ENCODE measurements at regions not wholly inside any gene's neighbourhood (a gene's known extent, or its start where the extent isn't known, plus 50 kb on each side); places are given as distances from the start of the nearest gene placed in this dataset.
"Not testable (repeated sequence)": the region's sequence is repeated elsewhere in the genome, so short reads cannot be mapped to it uniquely, and the experiment has no call there.

DNA sequence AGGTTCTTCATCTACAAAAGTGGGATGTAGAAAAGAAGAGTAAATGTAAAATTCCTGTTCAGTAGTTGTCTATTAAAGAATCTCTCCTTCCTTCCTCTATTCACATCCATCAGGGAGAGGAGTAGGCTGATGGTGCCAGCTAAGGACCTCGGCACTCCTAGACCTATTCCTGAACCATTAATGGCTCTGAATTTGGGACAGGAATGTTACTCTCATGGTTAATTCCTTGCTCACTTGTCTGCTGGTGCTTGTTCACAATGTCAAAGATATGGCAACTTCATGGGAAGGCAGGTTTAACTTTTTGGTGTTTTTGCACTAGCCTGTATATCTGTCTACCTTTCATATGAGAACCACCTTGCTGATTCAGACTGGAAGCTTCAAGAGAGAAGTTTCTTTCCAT is 206.6 kb downstream of the DAD1 start:
- Histone ChIP-seq H3K4me3 (no peak overlapping the region), H3K27ac (no peak overlapping the region), H3K4me1 (replicated peaks in 1 of 2) (no peaks in the 10 kb centered on the region)
- 83 to 100% (median 100%) methylated on average over 1 of the region's 1 CpG; no CpG with 5 or more reads in 3 of the 10 experiments for WGBS, 10 experiments
- in situ Hi-C loops (cut with MboI; ENCODE audit: low pct_unique_long_range_greater_than_20kb in 2 of 9, low sequenced_read_pairs in 9 of 9, unreplicated experiment in 9 of 9) = loop anchor here in 4 of 9 experiments (25.0 kb wide), 2 partner anchors 455 to 480 kb away; partner anchors contain the start of genes LRP10 (in 3 of the 4), MMP14 (in 1 of the 4) and MRPL52 (in 1 of the 4)
- no peak for ATAC-seq (replicated peaks in 6 of 8)

DNA sequence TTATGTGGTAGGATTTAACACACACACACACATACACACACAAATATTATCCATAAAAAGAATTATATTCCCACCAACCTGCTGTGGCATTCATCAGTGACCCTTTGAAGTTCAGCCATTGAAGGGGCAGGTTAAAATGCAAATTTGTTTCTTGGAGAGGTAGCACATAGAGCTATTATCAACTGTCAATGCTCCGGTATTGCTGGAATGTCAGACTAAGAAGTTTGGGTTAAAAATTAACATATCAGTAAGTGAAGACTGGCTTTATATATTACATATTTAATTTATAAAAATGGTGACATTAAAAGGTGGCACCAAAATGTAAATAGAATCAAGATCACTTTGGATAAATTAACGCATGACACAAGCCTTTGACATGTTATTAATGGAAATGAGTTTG is 207.3 kb downstream of the DAD1 start:
- no peak for ATAC-seq (replicated peaks in 6 of 8)
- Histone ChIP-seq H3K27ac (no peak overlapping the region), H3K4me1 (replicated peaks in 1 of 2) (no peaks in the 10 kb centered on the region), H3K4me3 (no peak overlapping the region)
- 33 to 100% (median 90%) methylated on average over 1 to 2 of the region's 2 CpGs; no CpG with 5 or more reads in 1 of the 10 experiments for WGBS, 10 experiments
- in situ Hi-C loops (cut with MboI; ENCODE audit: low pct_unique_long_range_greater_than_20kb in 2 of 9, low sequenced_read_pairs in 9 of 9, unreplicated experiment in 9 of 9) = loop anchor here in 4 of 9 experiments (25.0 kb wide), 2 partner anchors 456 to 481 kb away; partner anchors contain the start of genes LRP10 (in 3 of the 4), MMP14 (in 1 of the 4) and MRPL52 (in 1 of the 4)

DNA sequence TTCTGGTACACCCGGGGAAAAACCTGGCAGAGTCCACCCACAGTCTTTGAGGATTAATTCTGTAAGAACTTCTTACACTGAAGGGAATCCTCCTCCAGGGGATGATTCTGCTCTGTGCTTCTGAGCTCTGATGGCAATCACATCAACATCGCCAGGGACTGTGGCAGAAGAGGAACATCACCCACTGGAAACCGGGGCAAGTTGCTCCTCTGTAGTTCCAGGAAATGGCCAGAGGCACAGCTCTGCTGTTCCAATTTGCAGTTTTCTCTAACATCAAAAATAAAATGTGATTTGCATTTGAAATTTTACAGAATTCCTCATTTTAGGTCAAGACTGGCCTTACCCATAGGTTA is 207.6 kb downstream of the DAD1 start:
- in situ Hi-C loops (cut with MboI; ENCODE audit: low pct_unique_long_range_greater_than_20kb in 2 of 9, low sequenced_read_pairs in 9 of 9, unreplicated experiment in 9 of 9) = loop anchor here in 4 of 9 experiments (25.0 kb wide), 2 partner anchors 456 to 481 kb away; partner anchors contain the start of genes LRP10 (in 3 of the 4), MMP14 (in 1 of the 4) and MRPL52 (in 1 of the 4)
- no peak for ATAC-seq (replicated peaks in 6 of 8)
- H3K27ac ChIP-seq = no peak overlapping the region
- H3K4me1 ChIP-seq (replicated peaks in 1 of 2) = no peaks in the 10 kb centered on the region
- H3K4me3 ChIP-seq = no peak overlapping the region
- 33 to 100% (median 83%) methylated on average over 1 to 3 of the region's 3 CpGs; no CpG with 5 or more reads in 3 of the 10 experiments for WGBS, 10 experiments

DNA sequence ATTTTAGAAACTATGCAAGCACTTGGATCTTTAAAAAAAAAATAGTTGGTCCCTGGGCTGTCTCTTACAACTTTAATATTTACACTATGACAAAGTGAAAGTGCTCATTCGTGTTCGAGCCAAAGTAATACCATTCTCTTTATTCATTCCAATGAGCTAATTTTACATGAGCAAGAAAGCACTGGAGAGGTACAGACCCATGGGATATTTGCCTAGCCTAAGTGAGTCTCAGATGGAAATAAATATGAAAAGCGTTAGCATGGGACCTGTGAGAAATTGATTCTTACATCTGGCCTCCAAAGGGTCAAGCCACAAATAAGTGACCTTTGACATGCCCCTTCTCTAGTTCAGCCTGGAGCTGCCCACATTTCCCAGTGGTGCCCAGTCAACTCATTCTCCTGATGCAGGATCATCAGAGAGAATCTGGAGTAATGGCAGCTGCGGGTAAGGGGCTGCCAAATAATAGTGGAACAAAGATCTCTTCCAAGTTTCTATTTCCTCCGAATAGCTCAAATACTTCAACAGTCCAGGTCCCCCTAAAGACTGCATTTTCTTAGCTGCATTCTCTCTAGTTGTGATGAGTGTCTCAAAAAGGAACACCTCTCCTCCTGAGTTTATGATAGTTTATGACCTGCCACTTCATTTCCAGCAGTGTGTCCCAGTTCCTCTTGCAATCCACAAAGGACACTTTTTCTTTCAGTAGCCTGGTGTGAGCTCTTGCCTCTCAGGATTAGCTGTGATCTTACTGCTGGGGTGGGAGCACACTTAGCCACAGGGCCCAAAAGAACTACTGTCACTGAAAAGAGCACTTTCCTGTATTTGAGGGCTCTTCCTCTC is 208.2 kb downstream of the DAD1 start:
- H3K4me1 ChIP-seq (replicated peaks in 1 of 2) = no peaks in the 10 kb centered on the region
- in situ Hi-C loops (cut with MboI; ENCODE audit: low pct_unique_long_range_greater_than_20kb in 2 of 9, low sequenced_read_pairs in 9 of 9, unreplicated experiment in 9 of 9) = loop anchor here in 4 of 9 experiments (25.0 kb wide), 2 partner anchors 457 to 482 kb away; partner anchors contain the start of genes LRP10 (in 3 of the 4), MMP14 (in 1 of the 4) and MRPL52 (in 1 of the 4)
- H3K4me3 ChIP-seq = no peak overlapping the region
- no peak overlapping the region for H3K27ac ChIP-seq
- ATAC-seq (replicated peaks in 6 of 8) = peak in 1 of 8 experiments; percentile 49
- 38 to 100% (median 94%) methylated on average over 1 to 5 of the region's 5 CpGs; no CpG with 5 or more reads in 4 of the 10 experiments for WGBS, 10 experiments

DNA sequence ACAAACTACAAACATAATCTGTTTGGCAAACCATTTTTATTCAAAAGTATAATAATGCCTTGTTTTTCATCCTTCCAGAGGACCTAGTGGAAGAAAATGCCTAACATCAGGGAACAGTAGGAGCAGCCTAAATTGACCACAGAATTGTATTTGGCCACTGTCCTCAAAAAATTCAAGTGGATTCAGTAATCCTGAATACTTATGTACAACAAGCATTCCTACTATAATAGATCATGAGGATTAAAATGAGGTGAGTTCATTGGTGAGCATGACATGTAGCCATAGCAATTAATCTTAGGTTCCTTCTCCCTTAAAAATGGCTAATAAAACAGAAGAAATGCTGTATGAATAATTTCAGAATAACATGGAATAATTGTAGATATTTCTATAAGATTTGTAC is 209.3 kb downstream of the DAD1 start:
- ATAC-seq (replicated peaks in 6 of 8) = peak in 4 of 8 experiments; percentile 30 to 50 (median 46)
- in situ Hi-C loops (cut with MboI; ENCODE audit: low pct_unique_long_range_greater_than_20kb in 2 of 9, low sequenced_read_pairs in 9 of 9, unreplicated experiment in 9 of 9) = loop anchor here in 4 of 9 experiments (25.0 kb wide), 2 partner anchors 458 to 483 kb away; partner anchors contain the start of genes LRP10 (in 3 of the 4), MMP14 (in 1 of the 4) and MRPL52 (in 1 of the 4)
- no peak overlapping the region for H3K27ac ChIP-seq
- no peak overlapping the region for H3K4me3 ChIP-seq
- no peaks in the 10 kb centered on the region for H3K4me1 ChIP-seq (replicated peaks in 1 of 2)

DNA sequence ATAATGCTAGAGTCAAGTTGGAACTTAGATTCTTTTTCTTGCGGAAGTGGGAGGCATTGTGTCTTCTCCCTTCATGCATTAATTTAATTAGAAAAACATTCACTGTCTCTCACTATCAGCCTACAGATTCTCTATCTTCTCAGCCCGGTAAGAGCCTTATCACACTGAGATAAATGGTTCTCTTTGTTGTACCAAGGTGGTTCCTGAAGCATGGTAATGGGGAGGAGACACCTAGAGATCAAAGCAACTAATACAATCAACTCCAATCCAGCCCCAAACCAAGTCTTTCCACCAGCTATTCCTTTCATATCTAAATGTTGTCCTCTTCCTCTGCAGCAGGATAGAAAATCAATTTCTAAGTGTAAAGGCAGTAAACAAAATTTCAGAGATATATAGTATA is 210.8 kb downstream of the DAD1 start:
- 52 to 93% (median 71%) methylated on average over 2 of the region's 2 CpGs; no CpG with 5 or more reads in 4 of the 10 experiments for WGBS, 10 experiments
- in situ Hi-C loops (cut with MboI; ENCODE audit: low pct_unique_long_range_greater_than_20kb in 2 of 9, low sequenced_read_pairs in 9 of 9, unreplicated experiment in 9 of 9) = loop anchor here in 4 of 9 experiments (25.0 kb wide), 2 partner anchors 459 to 484 kb away; partner anchors contain the start of genes LRP10 (in 3 of the 4), MMP14 (in 1 of the 4) and MRPL52 (in 1 of the 4)
- Histone ChIP-seq H3K4me3 (no peak overlapping the region), H3K27ac (no peak overlapping the region), H3K4me1 (replicated peaks in 1 of 2) (no peaks in the 10 kb centered on the region)
- ATAC-seq (replicated peaks in 6 of 8) = no peak

DNA sequence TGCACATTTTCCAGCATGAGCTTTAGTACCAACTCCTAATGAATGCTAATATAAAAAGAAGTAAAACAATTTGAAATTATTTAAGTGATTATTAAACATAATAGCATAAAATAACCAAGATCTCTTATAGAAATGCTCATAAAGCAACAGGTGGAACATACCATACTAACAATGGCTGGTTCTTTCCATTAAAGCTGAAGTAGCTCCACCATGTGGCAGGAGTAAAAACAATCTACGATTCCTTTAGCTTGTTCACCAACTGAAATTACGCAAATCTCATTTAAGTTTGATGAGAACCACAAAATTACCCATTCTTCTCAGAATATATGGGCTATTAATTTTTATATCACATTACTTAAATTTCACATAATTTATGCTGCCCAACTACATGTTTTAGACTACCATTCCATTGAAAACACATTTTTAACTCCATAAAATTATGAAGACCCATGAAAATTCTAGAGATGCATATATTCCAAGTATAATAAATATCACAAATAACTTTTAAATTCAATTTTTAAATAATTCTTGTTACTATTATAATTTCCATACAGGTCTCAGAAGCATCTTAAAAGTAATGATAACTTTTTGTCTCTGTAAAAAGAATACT is 213.6 kb downstream of the DAD1 start:
- in situ Hi-C loops (cut with MboI; ENCODE audit: low pct_unique_long_range_greater_than_20kb in 2 of 9, low sequenced_read_pairs in 9 of 9, unreplicated experiment in 9 of 9) = loop anchor here in 4 of 9 experiments (25.0 kb wide), 2 partner anchors 462 to 487 kb away; partner anchors contain the start of genes LRP10 (in 3 of the 4), MMP14 (in 1 of the 4) and MRPL52 (in 1 of the 4)
- 0 to 10% (median 5%) methylated on average over 2 of the region's 2 CpGs; no CpG with 5 or more reads in 1 of the 10 experiments for WGBS, 10 experiments
- Histone ChIP-seq H3K27ac (no peak overlapping the region), H3K4me1 (replicated peaks in 1 of 2) (no peaks in the 10 kb centered on the region), H3K4me3 (no peak overlapping the region)
- ATAC-seq (replicated peaks in 6 of 8) = peak in 4 of 8 experiments; percentile 40 to 65 (median 49)

DNA sequence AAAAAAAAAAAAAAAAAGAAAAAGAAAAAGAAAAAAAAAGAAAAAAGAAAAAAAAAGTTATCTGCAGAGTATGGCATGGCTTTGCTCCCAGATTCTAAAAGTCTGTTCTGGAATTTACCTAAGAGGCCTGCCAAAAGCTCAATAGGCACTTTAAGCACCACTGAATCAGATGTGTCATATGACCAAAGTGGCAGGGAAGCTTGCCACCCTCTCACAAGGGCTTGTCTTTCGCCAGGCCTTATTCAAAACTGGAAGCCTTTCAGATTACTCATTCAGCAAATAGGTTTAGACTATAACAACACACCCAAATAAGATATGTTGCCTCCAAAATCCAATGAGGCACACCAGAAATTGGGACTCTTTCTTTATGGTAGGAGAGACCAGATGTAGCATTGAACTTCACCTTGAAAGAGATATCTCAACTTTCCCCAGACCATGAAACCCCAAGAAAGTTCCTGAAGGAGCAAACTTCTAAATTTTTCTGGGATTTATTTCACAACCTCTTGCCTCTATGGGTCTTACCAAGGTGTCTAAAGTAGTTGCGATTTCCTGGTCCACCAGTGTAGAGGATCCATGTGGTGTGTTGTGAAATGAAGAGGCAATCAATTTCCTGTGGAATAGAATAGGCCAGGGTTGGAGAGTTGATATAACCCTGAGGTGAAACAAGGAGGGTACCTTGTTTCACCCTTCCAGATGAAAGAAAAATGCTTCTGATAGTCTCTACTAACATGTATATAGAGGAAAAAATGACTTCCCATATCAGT is 218.8 kb downstream of the DAD1 start:
- in situ Hi-C loops (cut with MboI; ENCODE audit: low pct_unique_long_range_greater_than_20kb in 2 of 9, low sequenced_read_pairs in 9 of 9, unreplicated experiment in 9 of 9) = no loop called here

DNA sequence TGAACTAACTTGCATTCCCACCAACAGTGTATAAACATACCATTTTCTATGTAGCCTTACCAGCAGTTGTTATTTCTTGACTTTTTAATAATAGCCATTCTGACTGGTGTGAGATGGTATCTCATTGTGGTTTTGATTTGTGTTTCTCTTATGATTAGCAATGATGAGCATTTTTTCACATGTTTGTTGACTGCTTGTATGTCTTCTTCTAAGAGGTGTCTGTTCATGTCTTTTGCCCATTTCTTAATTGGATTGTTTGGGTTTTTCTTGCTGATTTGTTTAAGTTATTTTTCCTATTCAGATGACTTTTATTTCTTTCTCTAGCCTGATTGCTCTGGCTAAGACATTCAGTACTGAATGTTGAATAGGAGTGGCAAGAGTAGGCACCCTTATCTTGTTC is 230.3 kb downstream of the DAD1 start:
- H3K4me3 ChIP-seq = no peak overlapping the region
- no peak overlapping the region for H3K27ac ChIP-seq
- ATAC-seq (replicated peaks in 6 of 8) = no peak
- H3K4me1 ChIP-seq (replicated peaks in 1 of 2) = no peaks in the 10 kb centered on the region
- in situ Hi-C loops (cut with MboI; ENCODE audit: low pct_unique_long_range_greater_than_20kb in 2 of 9, low sequenced_read_pairs in 9 of 9, unreplicated experiment in 9 of 9) = no loop called here

More for the DNA sequence above, 218.8 kb downstream of the DAD1 start:
- WGBS, 10 experiments = 40 to 100% (median 75%) methylated on average over 1 to 2 of the region's 2 CpGs
- no peak overlapping the region for H3K4me3 ChIP-seq
- no peaks in the 10 kb centered on the region for H3K4me1 ChIP-seq (replicated peaks in 1 of 2)
- ATAC-seq (replicated peaks in 6 of 8) = peak in 2 of 8 experiments; percentile 57 to 64
- no peak overlapping the region for H3K27ac ChIP-seq

DNA sequence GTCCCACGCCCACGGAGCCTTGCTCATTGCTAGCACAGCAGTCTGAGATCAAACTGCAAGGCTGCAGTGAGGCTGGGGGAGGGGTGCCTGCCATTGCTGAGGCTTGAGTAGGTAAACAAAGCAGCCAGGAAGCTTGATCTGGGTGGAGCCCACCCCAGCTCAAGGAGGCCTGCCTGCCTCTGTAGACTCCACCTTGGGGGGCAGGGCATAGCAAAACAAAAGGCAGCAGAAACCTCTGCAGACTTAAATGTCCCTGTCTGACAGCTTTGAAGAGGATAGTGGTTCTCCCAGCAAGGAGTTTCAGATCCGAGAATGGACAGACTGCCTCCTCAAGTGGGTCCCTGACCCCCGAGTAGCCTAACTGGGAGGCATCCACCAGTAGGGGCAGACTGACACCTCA is 239.7 kb downstream of the DAD1 start:
- in situ Hi-C loops (cut with MboI; ENCODE audit: low pct_unique_long_range_greater_than_20kb in 2 of 9, low sequenced_read_pairs in 9 of 9, unreplicated experiment in 9 of 9); H3K27ac ChIP-seq; H3K4me3 ChIP-seq; H3K4me1 ChIP-seq (replicated peaks in 1 of 2); ATAC-seq (replicated peaks in 6 of 8): not testable (repeated sequence)
- 78% methylated on average over 4 of the region's 4 CpGs; no CpG with 5 or more reads in 9 of the 10 experiments for WGBS, 10 experiments

DNA sequence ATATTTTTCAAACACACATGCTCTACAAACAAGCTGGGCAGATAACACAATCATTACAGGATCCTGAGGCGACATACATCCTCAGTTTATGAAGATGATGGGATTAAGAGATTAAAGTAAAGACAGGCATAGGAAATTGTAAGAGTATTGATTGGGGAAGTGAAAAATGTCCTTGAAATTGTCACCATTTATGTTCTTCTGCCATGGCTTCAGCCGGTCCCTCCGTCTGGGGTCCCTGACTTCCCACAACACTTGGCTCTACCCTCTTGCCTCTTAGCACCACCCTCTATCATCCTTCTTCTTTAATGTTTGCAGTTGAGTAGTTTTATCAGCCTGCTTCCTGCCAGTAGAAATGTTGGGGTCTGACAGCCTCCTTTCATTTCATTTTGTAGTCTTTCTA is 244.4 kb downstream of the DAD1 start:
- in situ Hi-C loops (cut with MboI; ENCODE audit: low pct_unique_long_range_greater_than_20kb in 2 of 9, low sequenced_read_pairs in 9 of 9, unreplicated experiment in 9 of 9) = no loop called here
- no peak overlapping the region for H3K4me3 ChIP-seq
- 0 to 100% (median 60%) methylated on average over 1 to 3 of the region's 3 CpGs; no CpG with 5 or more reads in 1 of the 10 experiments for WGBS, 10 experiments
- ATAC-seq (replicated peaks in 6 of 8) = no peak
- no peaks in the 10 kb centered on the region for H3K4me1 ChIP-seq (replicated peaks in 1 of 2)
- no peak overlapping the region for H3K27ac ChIP-seq

DNA sequence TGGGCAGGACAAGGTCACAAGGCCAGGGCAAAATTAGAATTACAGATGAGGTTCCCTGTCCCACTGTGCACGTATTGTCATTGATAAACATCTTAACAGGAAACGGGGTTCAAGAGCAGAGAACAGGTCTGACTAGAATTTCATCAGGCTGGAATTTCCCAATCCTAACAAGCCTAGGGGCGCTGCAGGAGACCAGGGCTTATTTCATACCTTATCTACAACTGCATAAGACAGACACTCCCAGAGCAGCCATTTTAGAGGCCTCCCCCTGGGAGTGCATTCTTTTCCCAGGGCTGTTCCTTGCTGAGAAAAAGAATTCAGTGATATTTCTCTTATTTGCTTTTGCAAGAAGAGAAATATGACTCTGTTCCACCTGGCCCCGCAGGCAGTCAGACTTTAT is 244.8 kb downstream of the DAD1 start:
- in situ Hi-C loops (cut with MboI; ENCODE audit: low pct_unique_long_range_greater_than_20kb in 2 of 9, low sequenced_read_pairs in 9 of 9, unreplicated experiment in 9 of 9); H3K4me1 ChIP-seq (replicated peaks in 1 of 2); ATAC-seq (replicated peaks in 6 of 8); H3K27ac ChIP-seq; H3K4me3 ChIP-seq: not testable (repeated sequence)
- 0 to 100% (median 80%) methylated on average over 1 to 4 of the region's 4 CpGs for WGBS, 10 experiments
